GM12872 (cell line): ENCODE measurements at regions not wholly inside any gene's neighbourhood (a gene's known extent, or its start where the extent isn't known, plus 50 kb on each side); places are given as distances from the start of the nearest gene placed in this dataset.

Source experiments
- CTCF ChIP-seq: IDR thresholded peaks from 3 replicates; pipeline ENCODE4 v1.5.1; 2011; ENCODE audit warnings: low read depth, mild to moderate bottlenecking, low read length, moderate library complexity; ENCODE audit not compliant: insufficient read depth

DNA sequence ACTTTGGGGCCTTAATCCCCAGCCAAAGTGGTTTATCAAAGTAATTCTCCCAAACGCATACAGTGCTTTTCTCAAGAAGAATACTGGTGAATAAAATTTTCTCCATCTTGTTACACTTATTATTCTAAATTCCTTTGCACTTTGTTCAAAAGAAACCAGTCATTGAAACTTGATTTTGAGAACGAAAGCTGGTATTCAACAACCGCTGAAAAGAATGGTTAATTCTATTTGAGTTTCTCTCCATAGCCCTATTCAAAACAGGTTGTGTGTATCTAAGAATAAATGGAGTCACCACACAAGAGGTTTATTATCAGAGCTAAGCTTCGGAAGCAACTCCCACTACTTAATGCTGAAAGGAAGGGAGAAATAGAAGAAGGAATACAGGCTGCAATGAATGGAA lies 117.7 kb downstream of the C1D start:
- no peak for TF ChIP-seq CTCF

GRCh38 chr2:67945940-67946339 lies 116.9 kb downstream of the C1D start:
- no peak for TF ChIP-seq CTCF

GRCh38 chr2:67948057-67948456 lies 114.7 kb downstream of the C1D start:
- TF ChIP-seq CTCF, result no peak

- no peak for TF ChIP-seq CTCF
Measured at GRCh38 chr2:67948506-67948905, 114.3 kb downstream of the C1D start.

- no peak for TF ChIP-seq CTCF
Measured at GRCh38 chr2:67950018-67950417, 112.8 kb downstream of the C1D start.

DNA sequence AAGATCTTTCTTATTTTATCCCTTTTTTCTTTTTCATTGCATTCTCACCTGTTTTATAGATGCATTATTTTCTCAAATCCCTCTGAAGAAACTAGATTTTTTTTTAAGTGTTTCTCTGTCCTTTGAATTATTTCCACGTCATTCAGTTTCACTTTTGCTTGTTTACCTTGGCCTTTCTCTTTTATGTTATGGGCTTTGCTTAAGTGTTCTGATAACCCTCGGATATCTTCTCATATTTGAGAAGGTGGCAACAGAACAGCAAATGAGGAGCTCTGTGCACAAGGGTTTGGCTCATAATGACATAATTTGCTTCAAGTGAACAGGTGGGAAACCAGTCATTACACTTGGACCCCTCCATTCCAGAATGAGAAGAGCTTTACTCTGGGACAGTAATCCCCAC lies 111.9 kb downstream of the C1D start:
- TF ChIP-seq CTCF, result no peak

GRCh38 chr2:67952066-67952465 lies 110.7 kb downstream of the C1D start:
- no peak for TF ChIP-seq CTCF
